ENCODE measurements at regions not wholly inside any gene's neighbourhood (a gene's known extent, or its start where the extent isn't known, plus 50 kb on each side); places are given as distances from the start of the nearest gene placed in this dataset.

DNA sequence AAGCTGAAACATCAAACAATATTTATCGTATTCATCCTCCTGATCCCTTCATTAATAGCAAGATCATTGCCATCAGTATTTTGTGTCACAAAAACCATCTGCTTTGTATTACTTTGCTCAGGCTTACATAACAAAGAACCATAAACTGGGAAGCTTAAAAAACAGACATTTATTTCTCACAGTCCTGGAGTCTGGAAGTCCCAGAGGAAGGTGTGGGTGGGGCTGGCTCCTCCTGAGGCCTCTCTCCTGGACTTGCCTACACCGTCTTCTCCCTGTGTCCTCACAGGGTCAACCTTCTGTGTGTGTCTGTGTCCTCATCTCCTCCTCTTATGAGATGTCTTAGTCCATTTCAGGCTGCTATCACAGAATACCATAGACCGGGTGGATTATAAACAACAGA, 61.3 kb upstream of the MXRA5 start:
- no peak overlapping the region for H3K27ac ChIP-seq (ENCODE audit: insufficient read depth, low read length)

GRCh38 chrX:3407121-3407520, 60.7 kb upstream of the MXRA5 start:
- Histone ChIP-seq H2AFZ (ENCODE audit: low read length) (no peak overlapping the region), H3K27me3 (ENCODE audit: control insufficient read depth, insufficient read depth, low read length) (no peaks in the 10 kb centered on the region), H3K4me3 (replicated peaks in 1 of 4; ENCODE audit: control extremely low read depth in 1 of 4, insufficient read depth in 1 of 4, low read depth in 3 of 4, low read length in 4 of 4) (no peak overlapping the region), H3K9ac (ENCODE audit: insufficient read depth, low read length) (no peak overlapping the region), H3K27ac (ENCODE audit: insufficient read depth, low read length) (no peak overlapping the region), H3K9me3 (ENCODE audit: control insufficient read depth, insufficient read depth, low read depth, low read length) (no peaks in the 10 kb centered on the region), H3K4me1 (ENCODE audit: control insufficient read depth, extremely low read depth, insufficient read depth, low read length) (no peaks in the 10 kb centered on the region), H4K20me1 (ENCODE audit: control insufficient read depth, extremely low read depth, insufficient read depth, low read length) (no peaks in the 10 kb centered on the region), H3K79me2 (ENCODE audit: control insufficient read depth, insufficient read depth, low read length) (no peaks in the 10 kb centered on the region), H3K36me3 (ENCODE audit: control insufficient read depth, insufficient read depth, low read length) (no peaks in the 10 kb centered on the region), H3K4me2 (ENCODE audit: extremely low read depth, insufficient read depth, low read length) (no peak overlapping the region)
- TF ChIP-seq CTCF (conservative IDR thresholded peaks at IDR 0.05 in 1 of 2, IDR thresholded peaks at IDR 0.05 in 1 of 2; ENCODE audit: low read depth in 1 of 2, low read length in 2 of 2) (no peak), EZH2 (IDR thresholded peaks at IDR 0.05; ENCODE audit: low read length, missing control alignments) (no peak)
- DNase-seq (ENCODE audit: low read depth in 2 of 2): no peak

More for the DNA sequence above, 61.3 kb upstream of the MXRA5 start:
- DNase-seq (ENCODE audit: low read depth in 2 of 2): no peak
- H2AFZ ChIP-seq (ENCODE audit: low read length): no peak overlapping the region
- no peaks in the 10 kb centered on the region for H3K4me1 ChIP-seq (ENCODE audit: control insufficient read depth, extremely low read depth, insufficient read depth, low read length)
- no peak overlapping the region for H3K9ac ChIP-seq (ENCODE audit: insufficient read depth, low read length)
- no peaks in the 10 kb centered on the region for H3K79me2 ChIP-seq (ENCODE audit: control insufficient read depth, insufficient read depth, low read length)
- H3K27me3 ChIP-seq (ENCODE audit: control insufficient read depth, insufficient read depth, low read length): no peaks in the 10 kb centered on the region
- H3K4me3 ChIP-seq (replicated peaks in 1 of 4; ENCODE audit: control extremely low read depth in 1 of 4, insufficient read depth in 1 of 4, low read depth in 3 of 4, low read length in 4 of 4): no peak overlapping the region
- H3K9me3 ChIP-seq (ENCODE audit: control insufficient read depth, insufficient read depth, low read depth, low read length): no peaks in the 10 kb centered on the region
- no peak overlapping the region for H3K4me2 ChIP-seq (ENCODE audit: extremely low read depth, insufficient read depth, low read length)
- no peaks in the 10 kb centered on the region for H3K36me3 ChIP-seq (ENCODE audit: control insufficient read depth, insufficient read depth, low read length)
- H4K20me1 ChIP-seq (ENCODE audit: control insufficient read depth, extremely low read depth, insufficient read depth, low read length): no peaks in the 10 kb centered on the region
- TF ChIP-seq CTCF (conservative IDR thresholded peaks at IDR 0.05 in 1 of 2, IDR thresholded peaks at IDR 0.05 in 1 of 2; ENCODE audit: low read depth in 1 of 2, low read length in 2 of 2) (no peak), EZH2 (IDR thresholded peaks at IDR 0.05; ENCODE audit: low read length, missing control alignments) (no peak)

DNA sequence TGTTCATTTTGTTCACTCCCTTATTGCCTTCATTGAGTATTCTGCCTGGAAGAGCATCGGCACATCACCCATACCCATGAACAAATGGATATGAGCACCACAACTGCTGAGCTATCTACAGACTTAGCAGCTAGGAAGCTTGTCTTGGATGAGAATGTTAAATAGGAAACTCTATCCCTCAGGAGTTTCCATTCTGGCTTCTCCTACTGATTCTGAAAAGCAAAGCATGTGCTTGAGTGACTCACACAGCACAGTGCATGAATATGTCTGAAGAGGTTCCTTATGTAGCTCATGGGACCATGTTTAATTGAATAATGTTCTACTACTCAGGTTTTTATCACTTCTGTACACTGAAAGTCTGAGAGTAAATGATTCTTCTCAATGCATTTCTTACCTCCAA, 57.3 kb upstream of the MXRA5 start:
- H4K20me1 ChIP-seq (ENCODE audit: control insufficient read depth, extremely low read depth, insufficient read depth, low read length): no peaks in the 10 kb centered on the region
- no peaks in the 10 kb centered on the region for H3K36me3 ChIP-seq (ENCODE audit: control insufficient read depth, insufficient read depth, low read length)
- no peaks in the 10 kb centered on the region for H3K9me3 ChIP-seq (ENCODE audit: control insufficient read depth, insufficient read depth, low read depth, low read length)
- TF ChIP-seq CTCF (conservative IDR thresholded peaks at IDR 0.05 in 1 of 2, IDR thresholded peaks at IDR 0.05 in 1 of 2; ENCODE audit: low read depth in 1 of 2, low read length in 2 of 2) (no peak), EZH2 (IDR thresholded peaks at IDR 0.05; ENCODE audit: low read length, missing control alignments) (no peak)
- H3K27me3 ChIP-seq (ENCODE audit: control insufficient read depth, insufficient read depth, low read length): no peaks in the 10 kb centered on the region
- H3K79me2 ChIP-seq (ENCODE audit: control insufficient read depth, insufficient read depth, low read length): no peaks in the 10 kb centered on the region
- H3K4me3 ChIP-seq (replicated peaks in 1 of 4; ENCODE audit: control extremely low read depth in 1 of 4, insufficient read depth in 1 of 4, low read depth in 3 of 4, low read length in 4 of 4): no peak overlapping the region
- DNase-seq (ENCODE audit: low read depth in 2 of 2): peak in 1 of 2 donors; percentile 39
- H3K27ac ChIP-seq (ENCODE audit: insufficient read depth, low read length): no peak overlapping the region
- H3K9ac ChIP-seq (ENCODE audit: insufficient read depth, low read length): no peak overlapping the region
- no peak overlapping the region for H2AFZ ChIP-seq (ENCODE audit: low read length)
- H3K4me2 ChIP-seq (ENCODE audit: extremely low read depth, insufficient read depth, low read length): no peak overlapping the region
- no peaks in the 10 kb centered on the region for H3K4me1 ChIP-seq (ENCODE audit: control insufficient read depth, extremely low read depth, insufficient read depth, low read length)

Data from fibroblast of lung (primary cell).